GM10266 (cell line): ENCODE measurements at regions not wholly inside any gene's neighbourhood (a gene's known extent, or its start where the extent isn't known, plus 50 kb on each side); places are given as distances from the start of the nearest gene placed in this dataset.

Experiments used
- DNase-seq: peaks from one replicate; pipeline ENCODE4 v3.0.0; 2012; ENCODE audit errors: extremely low spot score
- CTCF ChIP-seq: IDR thresholded peaks from 2 replicates; pipeline ENCODE4 v1.5.1; 2012; ENCODE audit warnings: mild to moderate bottlenecking, low read depth; ENCODE audit not compliant: control insufficient read depth, insufficient read depth; ENCODE audit errors: missing control alignments

GRCh38 chr4:61079976-61080375 lies 120.2 kb upstream of the ADGRL3 start:
- no peak for DNase-seq
- no peak for TF ChIP-seq CTCF

- no peak for DNase-seq
- TF ChIP-seq CTCF, result no peak
These were observed 114.6 kb upstream of the ADGRL3 start for GRCh38 chr4:61085534-61085933.

- TF ChIP-seq CTCF, result no peak
- no peak for DNase-seq
These were observed 113.8 kb upstream of the ADGRL3 start for GRCh38 chr4:61086357-61086756.

- DNase-seq, result no peak
- no peak for TF ChIP-seq CTCF
These were observed 113.1 kb upstream of the ADGRL3 start for GRCh38 chr4:61086979-61087378.

GRCh38 chr4:61094854-61095598 lies 105.1 kb upstream of the ADGRL3 start:
- no peak for DNase-seq
- TF ChIP-seq CTCF, result no peak

GRCh38 chr4:61128682-61129081 lies 71.4 kb upstream of the ADGRL3 start:
- DNase-seq, result no peak
- TF ChIP-seq CTCF, result no peak

- no peak for DNase-seq
These were observed 70.2 kb upstream of the ADGRL3 start for GRCh38 chr4:61129971-61130370.

More at GRCh38 chr4:61129971-61130370, 70.2 kb upstream of the ADGRL3 start:
- TF ChIP-seq CTCF, result no peak
